Body of pancreas (tissue), 4 donors: ENCODE measurements at regions not wholly inside any gene's neighbourhood (a gene's known extent, or its start where the extent isn't known, plus 50 kb on each side); places are given as distances from the start of the nearest gene placed in this dataset.

Experiments
- ATAC-seq: fragments of 150-250 bp; one replicate; pipeline ENCODE4 v1.9.1; 2016
- DNase-seq, 4 donors: peaks; one replicate each; pipeline ENCODE4 v3.0.0-alpha.2; 2019
- H3K27ac ChIP-seq, 4 donors: fragments of 200-600 bp; sonication (generic); 1 replicate in 3 of 4; 2 replicates in 1 of 4; pipeline versions ENCODE4 v1.5.1 to v1.6.1; 2016 to 2019; ENCODE audit warnings: mild to moderate bottlenecking in 1 of 4, mixed read lengths in 1 of 4, moderate library complexity in 1 of 4
- H3K27me3 ChIP-seq, 2 donors: fragments of 200-600 bp; sonication (generic); one replicate each; pipeline ENCODE4 v1.6.0; 2016; ENCODE audit warnings: mild to moderate bottlenecking in 1 of 2
- H3K36me3 ChIP-seq, 2 donors: fragments of 200-600 bp; sonication (generic); replicated peaks in 1 of 2; 2 replicates each; pipeline ENCODE4 v1.5.1; 2016; ENCODE audit warnings: low read depth in 2 of 2; ENCODE audit not compliant: insufficient read depth in 1 of 2
- H3K4me1 ChIP-seq: fragments of 200-600 bp; sonication (generic); one replicate; pipeline ENCODE4 v1.6.0; 2016
- H3K4me3 ChIP-seq, 2 donors: fragments of 200-600 bp; sonication (generic); 1 replicate in 1 of 2; 2 replicates in 1 of 2; pipeline ENCODE4 v1.5.1; 2016 to 2019
- H3K9me3 ChIP-seq, 3 donors: fragments of 200-600 bp; sonication (generic); 1 replicate in 2 of 3; 2 replicates in 1 of 3; pipeline ENCODE4 v1.5.1; 2016
- POLR2A ChIP-seq, 3 donors: fragments of 450-650 bp; IDR thresholded peaks; one replicate each; pipeline ENCODE4 v1.6.1; 2016; ENCODE audit warnings: antibody characterized with exemption in 3 of 3, mild to moderate bottlenecking in 2 of 3
- WGBS, 2 donors: methylation state at CpG; one replicate each; pipeline ENCODE4 v1.1.5; 2017; 5-methylcytosine and 5-hydroxymethylcytosine counted together
- intact Hi-C: fragments of 100-400 bp; cut with DNase I; formaldehyde crosslinking; loops from one replicate; pipeline ENCODE4 v1.15.1; 2023
- TF ChIP-seq, protein P1 (sequence below), 7 experiments: fragments of 450-650 bp in 4 of 7; fragments of 200-600 bp in 3 of 7; sonication (generic) in 3 of 7; IDR thresholded peaks; one replicate each; pipeline ENCODE4 v1.5.1; 2016 to 2019; ENCODE audit warnings: antibody characterized with exemption in 7 of 7

DNA sequence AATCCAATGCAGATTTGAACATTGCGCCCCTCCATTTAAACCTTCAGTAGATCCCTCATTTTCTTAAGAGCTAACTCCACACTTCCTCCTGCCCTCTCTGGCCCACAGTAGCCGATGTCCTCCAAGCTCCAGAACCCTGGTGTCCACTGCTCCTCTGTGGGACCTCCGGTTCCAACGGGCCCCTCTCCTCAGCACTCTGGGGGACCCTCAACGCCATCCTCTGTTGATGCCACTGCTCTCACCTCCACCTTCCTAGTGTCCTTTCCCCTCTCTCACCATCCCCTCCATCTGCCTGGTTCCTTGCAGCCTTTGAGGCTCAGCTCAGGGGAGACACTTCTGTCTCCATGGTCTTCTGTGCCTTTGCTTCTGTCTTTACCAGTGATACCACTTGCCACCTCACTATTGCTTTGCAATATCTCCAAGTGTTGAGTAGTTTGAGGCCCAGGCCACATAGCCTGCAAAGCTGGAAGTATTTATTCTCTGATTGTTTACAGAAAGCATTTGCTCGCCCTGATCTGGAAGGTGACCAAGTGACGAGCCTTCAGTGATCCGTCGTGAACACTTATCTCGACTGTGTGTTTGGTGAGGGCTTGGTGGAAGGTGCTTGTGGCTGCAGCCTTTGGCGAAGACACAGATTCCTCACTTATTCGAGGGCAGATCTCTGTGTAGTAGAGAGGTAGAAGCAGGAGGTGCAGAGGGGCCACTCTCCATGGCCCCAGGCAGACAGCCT lies 104.8 kb upstream of the SHH start:
- Histone ChIP-seq H3K27me3 (no peaks in the 10 kb centered on the region), H3K36me3 (no peaks in the 10 kb centered on the region), H3K27ac (no peak overlapping the region), H3K9me3 (no peaks in the 10 kb centered on the region), H3K4me1 (peaks cover 21% of the 10 kb centered on the region), H3K4me3 (no peak overlapping the region)
- ATAC-seq (no peak), DNase-seq (no peak)
- WGBS, 2 donors, result 63 to 66% methylated on average over 12 of the region's 12 CpGs
- intact Hi-C loops, result no loop called here
- no peak for TF ChIP-seq POLR2A (IDR thresholded peaks at IDR 0.05)
- TF ChIP-seq, protein P1, sequence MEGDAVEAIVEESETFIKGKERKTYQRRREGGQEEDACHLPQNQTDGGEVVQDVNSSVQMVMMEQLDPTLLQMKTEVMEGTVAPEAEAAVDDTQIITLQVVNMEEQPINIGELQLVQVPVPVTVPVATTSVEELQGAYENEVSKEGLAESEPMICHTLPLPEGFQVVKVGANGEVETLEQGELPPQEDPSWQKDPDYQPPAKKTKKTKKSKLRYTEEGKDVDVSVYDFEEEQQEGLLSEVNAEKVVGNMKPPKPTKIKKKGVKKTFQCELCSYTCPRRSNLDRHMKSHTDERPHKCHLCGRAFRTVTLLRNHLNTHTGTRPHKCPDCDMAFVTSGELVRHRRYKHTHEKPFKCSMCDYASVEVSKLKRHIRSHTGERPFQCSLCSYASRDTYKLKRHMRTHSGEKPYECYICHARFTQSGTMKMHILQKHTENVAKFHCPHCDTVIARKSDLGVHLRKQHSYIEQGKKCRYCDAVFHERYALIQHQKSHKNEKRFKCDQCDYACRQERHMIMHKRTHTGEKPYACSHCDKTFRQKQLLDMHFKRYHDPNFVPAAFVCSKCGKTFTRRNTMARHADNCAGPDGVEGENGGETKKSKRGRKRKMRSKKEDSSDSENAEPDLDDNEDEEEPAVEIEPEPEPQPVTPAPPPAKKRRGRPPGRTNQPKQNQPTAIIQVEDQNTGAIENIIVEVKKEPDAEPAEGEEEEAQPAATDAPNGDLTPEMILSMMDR (IDR thresholded peaks at IDR 0.05), result no peak

DNA sequence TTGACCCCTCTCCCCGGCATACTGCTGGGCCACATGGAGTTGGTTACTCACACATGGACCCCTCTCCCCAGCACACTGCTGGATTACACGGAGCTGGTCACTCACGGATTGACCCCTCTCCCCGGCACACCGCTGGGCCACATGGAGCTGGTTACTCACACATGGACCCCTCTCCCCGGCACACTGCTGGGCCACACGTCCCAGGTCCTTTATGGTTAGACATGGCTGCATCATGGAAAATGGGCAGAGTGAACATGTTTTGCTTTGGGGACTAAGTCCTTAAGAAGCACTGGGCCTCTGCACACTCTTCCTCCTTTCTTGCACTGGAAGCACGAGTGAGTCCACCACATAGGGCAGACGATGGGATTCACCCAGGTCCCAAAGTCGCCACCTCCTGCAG lies 102.1 kb upstream of the SHH start:
- Histone ChIP-seq H3K27me3 (no peaks in the 10 kb centered on the region), H3K4me1 (peaks cover 12% of the 10 kb centered on the region), H3K27ac (no peak overlapping the region), H3K9me3 (peaks cover 0 to under 1% (median 0%) of the 10 kb centered on the region in 3 donors), H3K36me3 (no peaks in the 10 kb centered on the region), H3K4me3 (no peak overlapping the region)
- intact Hi-C loops, result no loop called here
- WGBS, 2 donors, result 78 to 81% methylated on average over 10 of the region's 10 CpGs
- ATAC-seq (no peak), DNase-seq (no peak)
- TF ChIP-seq, protein P1 (IDR thresholded peaks at IDR 0.05), result no peak
- TF ChIP-seq POLR2A (IDR thresholded peaks at IDR 0.05), result no peak

DNA sequence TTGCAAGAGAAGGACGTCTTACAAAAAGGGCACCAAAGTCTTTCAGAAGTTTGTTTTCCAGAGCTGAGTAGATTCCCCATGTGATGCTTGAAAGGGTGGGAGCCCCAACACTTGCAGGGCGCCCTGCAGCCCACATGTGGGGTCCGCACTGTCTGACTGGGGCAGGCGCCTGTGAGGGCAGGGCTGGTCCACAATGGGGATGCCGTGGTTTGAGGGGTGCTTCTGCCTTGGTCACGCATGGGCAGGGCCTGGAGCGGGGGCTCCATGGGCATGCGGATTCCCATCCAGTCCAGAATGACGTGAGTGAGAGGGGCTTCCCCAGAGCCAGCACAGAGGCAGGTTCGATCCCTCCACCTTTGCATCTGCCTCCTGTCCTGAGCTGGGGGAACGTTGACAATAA lies 101.5 kb upstream of the SHH start:
- TF ChIP-seq, protein P1 (IDR thresholded peaks at IDR 0.05), result no peak
- no peak for TF ChIP-seq POLR2A (IDR thresholded peaks at IDR 0.05)
- Histone ChIP-seq H3K27ac (no peak overlapping the region), H3K4me1 (peaks cover 6% of the 10 kb centered on the region), H3K27me3 (no peaks in the 10 kb centered on the region), H3K4me3 (no peak overlapping the region), H3K36me3 (no peaks in the 10 kb centered on the region), H3K9me3 (peaks cover 0 to 4% (median 0%) of the 10 kb centered on the region in 3 donors)
- intact Hi-C loops, result no loop called here
- WGBS, 2 donors, result 54 to 71% methylated on average over 5 to 11 of the region's 11 CpGs
- no peak for ATAC-seq
- DNase-seq, result no peak

DNA sequence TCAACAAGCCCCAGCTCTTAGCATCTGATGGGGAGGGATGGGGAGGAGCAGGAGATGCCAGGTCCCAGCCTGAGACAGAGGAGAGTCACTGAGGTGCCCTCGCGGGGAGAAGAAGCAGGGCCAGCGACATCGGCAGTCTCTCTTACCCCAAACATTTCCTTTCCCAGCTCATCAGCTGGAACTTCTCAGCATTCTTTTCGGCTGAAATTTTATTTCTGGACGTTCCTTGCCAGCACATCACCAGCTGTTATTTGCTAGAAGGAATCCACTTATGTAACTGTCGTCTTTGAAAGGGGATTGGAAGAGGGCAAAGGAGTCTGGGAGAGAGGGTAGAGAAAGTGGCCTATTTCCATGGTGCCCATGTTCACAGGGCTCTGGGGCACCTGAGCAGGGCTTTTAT lies 101.0 kb upstream of the SHH start:
- H3K9me3 ChIP-seq, result peaks cover 0 to 4% (median 0%) of the 10 kb centered on the region in 3 donors
- no peak overlapping the region for H3K27ac ChIP-seq
- no peaks in the 10 kb centered on the region for H3K27me3 ChIP-seq
- intact Hi-C loops, result no loop called here
- DNase-seq (no peak), ATAC-seq (no peak)
- 70 to 79% methylated on average over 7 of the region's 7 CpGs for WGBS, 2 donors
- TF ChIP-seq, protein P1 (IDR thresholded peaks at IDR 0.05), result no peak
- TF ChIP-seq POLR2A (IDR thresholded peaks at IDR 0.05), result no peak
- H3K4me3 ChIP-seq, result no peak overlapping the region
- H3K36me3 ChIP-seq, result no peaks in the 10 kb centered on the region
- H3K4me1 ChIP-seq, result peaks cover 5% of the 10 kb centered on the region
